ENCODE measurements at regions not wholly inside any gene's neighbourhood (a gene's known extent, or its start where the extent isn't known, plus 50 kb on each side); places are given as distances from the start of the nearest gene placed in this dataset.

DNA sequence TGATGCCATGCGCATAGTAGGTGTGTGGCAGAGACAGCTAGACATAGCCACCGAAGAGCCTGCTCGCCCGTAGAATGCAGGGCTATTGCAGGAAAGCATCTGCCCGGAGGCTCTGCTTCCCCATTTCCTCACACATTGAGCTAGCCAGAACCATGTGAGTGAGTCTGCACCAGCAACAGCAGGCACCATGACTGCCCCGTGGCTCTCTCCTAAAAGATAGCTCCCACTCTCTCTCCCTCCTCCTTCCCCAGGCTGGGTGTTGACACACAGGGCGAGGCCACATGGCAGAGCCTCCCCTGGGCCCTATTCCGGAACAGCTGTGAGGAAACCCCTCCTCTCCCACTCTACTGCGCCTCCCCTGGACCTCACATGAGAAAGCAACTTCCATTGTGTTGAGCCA is 52.3 kb upstream of the ATP12A start:
- Mint-ChIP-seq H3K4me3 (no peak overlapping the region), H3K27ac (no peak overlapping the region), H3K27me3 (ENCODE audit: insufficient read depth) (no peaks in the 10 kb centered on the region; the same call in none of the 2 replicates), H3K9me3 (no peaks in the 10 kb centered on the region), H3K36me3 (ENCODE audit: low read depth) (no peaks in the 10 kb centered on the region), H3K4me1 (ENCODE audit: low read depth) (peaks cover 31% of the 10 kb centered on the region)
- DNase-seq, result no peak
- TF ChIP-seq CTCF (IDR thresholded peaks at IDR 0.05), result no peak

DNA sequence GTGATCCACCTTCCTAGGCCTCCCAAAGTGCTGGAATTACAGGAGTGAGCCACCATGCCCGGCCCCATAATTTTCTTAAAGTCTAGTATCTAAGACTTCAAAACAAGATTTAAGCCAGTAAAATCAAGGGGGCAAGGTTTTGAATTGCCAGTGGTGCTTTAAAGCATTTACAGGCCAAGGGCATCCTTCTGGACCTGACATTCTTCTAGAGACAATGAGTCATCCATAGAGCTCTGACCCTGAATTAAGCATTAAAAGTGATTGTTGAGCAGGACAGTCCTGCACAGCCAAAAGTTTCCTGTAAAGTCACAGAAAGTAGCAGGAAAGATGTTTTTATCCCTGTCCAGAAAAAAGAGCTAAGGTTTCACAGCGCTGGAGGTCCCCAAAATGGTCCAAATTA is 50.9 kb upstream of the ATP12A start:
- H3K4me3 Mint-ChIP-seq, result no peak overlapping the region
- no peaks in the 10 kb centered on the region for H3K36me3 Mint-ChIP-seq (ENCODE audit: low read depth)
- no peak overlapping the region for H3K27ac Mint-ChIP-seq
- H3K9me3 Mint-ChIP-seq, result no peaks in the 10 kb centered on the region
- no peaks in the 10 kb centered on the region; the same call in none of the 2 replicates for H3K27me3 Mint-ChIP-seq (ENCODE audit: insufficient read depth)
- H3K4me1 Mint-ChIP-seq (ENCODE audit: low read depth), result peaks cover 31% of the 10 kb centered on the region
- TF ChIP-seq CTCF (IDR thresholded peaks at IDR 0.05), result no peak
- no peak for DNase-seq

DNA sequence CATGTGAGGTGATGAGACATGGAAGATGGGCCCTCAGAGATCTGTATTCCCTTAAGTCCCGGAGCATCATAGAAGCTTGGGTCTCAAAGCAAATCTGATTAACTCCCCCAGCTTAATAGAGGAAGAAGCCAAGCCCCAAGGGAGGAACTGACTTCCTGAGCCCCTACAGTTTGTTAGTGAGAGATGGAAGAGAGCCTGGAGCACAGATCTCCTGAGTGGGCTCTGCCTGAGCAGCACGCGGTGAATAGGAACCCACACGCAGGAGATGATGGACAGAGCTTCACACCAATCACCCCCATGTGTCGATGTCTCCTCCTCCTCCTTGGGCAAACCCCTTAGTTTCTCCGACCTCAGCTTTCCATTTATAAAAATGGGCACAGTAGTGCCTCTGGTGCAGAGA is 50.1 kb upstream of the ATP12A start:
- no peak for DNase-seq
- H3K27ac Mint-ChIP-seq, result no peak overlapping the region
- no peaks in the 10 kb centered on the region for H3K36me3 Mint-ChIP-seq (ENCODE audit: low read depth)

More for the DNA sequence above, 50.1 kb upstream of the ATP12A start:
- H3K27me3 Mint-ChIP-seq (ENCODE audit: insufficient read depth), result peaks cover 4% of the 10 kb centered on the region
- H3K4me1 Mint-ChIP-seq (ENCODE audit: low read depth), result peaks cover 30% of the 10 kb centered on the region
- TF ChIP-seq CTCF (IDR thresholded peaks at IDR 0.05), result no peak
- no peak overlapping the region for H3K4me3 Mint-ChIP-seq
- no peaks in the 10 kb centered on the region for H3K9me3 Mint-ChIP-seq

Data from HFFc6 (cell line).